Thymus (tissue), 11 donors: ENCODE measurements at regions not wholly inside any gene's neighbourhood (a gene's known extent, or its start where the extent isn't known, plus 50 kb on each side); places are given as distances from the start of the nearest gene placed in this dataset.
"Not testable (repeated sequence)": the region's sequence is repeated elsewhere in the genome, so short reads cannot be mapped to it uniquely, and the experiment has no call there.

ENCODE experiments used
- DNase-seq, 9 donors: peaks; one replicate each; pipeline ENCODE4 v3.0.0-alpha.2; 2013; ENCODE audit warnings: low spot score in 9 of 9, low read depth in 6 of 9, missing footprints in 1 of 9
- H3K27ac ChIP-seq, 2 donors: one replicate each; pipeline ENCODE4 v1.5.1; 2013; ENCODE audit warnings: control low read depth in 1 of 2, low read depth in 1 of 2, low read length in 1 of 2, mild to moderate bottlenecking in 1 of 2, moderate library complexity in 1 of 2
- H3K27me3 ChIP-seq, 2 donors: one replicate each; pipeline ENCODE4 v1.5.1; 2013; ENCODE audit warnings: low read length in 1 of 2; ENCODE audit not compliant: control insufficient read depth in 2 of 2, insufficient read depth in 1 of 2
- H3K36me3 ChIP-seq, 2 donors: one replicate each; pipeline ENCODE4 v1.5.1; 2013; ENCODE audit warnings: low read length in 1 of 2, mild to moderate bottlenecking in 1 of 2, moderate library complexity in 1 of 2; ENCODE audit not compliant: control insufficient read depth in 2 of 2, insufficient read depth in 2 of 2
- H3K4me1 ChIP-seq, 2 donors: one replicate each; pipeline ENCODE4 v1.5.1; 2013; ENCODE audit warnings: low read length in 2 of 2; ENCODE audit not compliant: control insufficient read depth in 2 of 2, insufficient read depth in 2 of 2
- H3K4me3 ChIP-seq, 2 donors: one replicate each; pipeline ENCODE4 v1.5.1; 2013; ENCODE audit warnings: low read length in 2 of 2, control low read depth in 1 of 2, mild to moderate bottlenecking in 1 of 2
- H3K9me3 ChIP-seq, 2 donors: one replicate each; pipeline ENCODE4 v1.5.1; 2013; ENCODE audit warnings: low read length in 1 of 2, mild to moderate bottlenecking in 1 of 2; ENCODE audit not compliant: control insufficient read depth in 2 of 2, insufficient read depth in 1 of 2
- WGBS: extraction: QIAGEN DNeasy Blood & Tissue Kit; methylation state at CpG from one replicate; pipeline ENCODE4 v1.1.7; 2013; 5-methylcytosine and 5-hydroxymethylcytosine counted together
- donor health status: healthy.

GRCh38 chr7:26078437-26079336 is 73.3 kb upstream of the NFE2L3 start:
- Histone ChIP-seq H3K4me1 (peaks cover 0 to 11% of the 10 kb centered on the region in 2 donors), H3K27me3 (peaks cover 0 to 2% of the 10 kb centered on the region in 2 donors), H3K36me3 (no peaks in the 10 kb centered on the region), H3K9me3 (no peaks in the 10 kb centered on the region), H3K27ac (no peak overlapping the region), H3K4me3 (no peak overlapping the region)
- DNase-seq = peak; percentile 56 to 93 (median 82)
- WGBS = 11% methylated on average over 19 of the region's 19 CpGs

GRCh38 chr7:26081638-26082037 is 70.4 kb upstream of the NFE2L3 start:
- Histone ChIP-seq H3K4me1 (peaks cover 0 to 11% of the 10 kb centered on the region in 2 donors), H3K27me3 (peaks cover 0 to 2% of the 10 kb centered on the region in 2 donors), H3K4me3 (no peak overlapping the region), H3K36me3 (no peaks in the 10 kb centered on the region), H3K27ac (no peak overlapping the region), H3K9me3 (no peaks in the 10 kb centered on the region)
- 51% methylated on average over 2 of the region's 2 CpGs for WGBS
- no peak for DNase-seq

GRCh38 chr7:26083113-26083512 is 68.9 kb upstream of the NFE2L3 start:
- WGBS = 90% methylated on average over 2 of the region's 2 CpGs
- peak overlapping the region in 1 of 2 donors; percentile 60 for H3K27ac ChIP-seq
- DNase-seq = no peak
- H3K4me3 ChIP-seq = no peak overlapping the region
- H3K9me3 ChIP-seq = no peaks in the 10 kb centered on the region
- no peaks in the 10 kb centered on the region for H3K36me3 ChIP-seq
- H3K27me3 ChIP-seq = peaks cover 0 to 2% of the 10 kb centered on the region in 2 donors
- peaks cover 0 to 16% of the 10 kb centered on the region in 2 donors for H3K4me1 ChIP-seq

- Histone ChIP-seq H3K36me3 (no peaks in the 10 kb centered on the region), H3K27me3 (peaks cover 0 to 2% of the 10 kb centered on the region in 2 donors), H3K27ac (peak overlapping the region in 1 of 2 donors; percentile 55), H3K9me3 (no peaks in the 10 kb centered on the region), H3K4me3 (no peak overlapping the region), H3K4me1 (peaks cover 0 to 6% of the 10 kb centered on the region in 2 donors)
- 96% methylated on average over 7 of the region's 7 CpGs for WGBS
- DNase-seq = no peak
Measured at GRCh38 chr7:26084418-26084817, 67.6 kb upstream of the NFE2L3 start.

DNA sequence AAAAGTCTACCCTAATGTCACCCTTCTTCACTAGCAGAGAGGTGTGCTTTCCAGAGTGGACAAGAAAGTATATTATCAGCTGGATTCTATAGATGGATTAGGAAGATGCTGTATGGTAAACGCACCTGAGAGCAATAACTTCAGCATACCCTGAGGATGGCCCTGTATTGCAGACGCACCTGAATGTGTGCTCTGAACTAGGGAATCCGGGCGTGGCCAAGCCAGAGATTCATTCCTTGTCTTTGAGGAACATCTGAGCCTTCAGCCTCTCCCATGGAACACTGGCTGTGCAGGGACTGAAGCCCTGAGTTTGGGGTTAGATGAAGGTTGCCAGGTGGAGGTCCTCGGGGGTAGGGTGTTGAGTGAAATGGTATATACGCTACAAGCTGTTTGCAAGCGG is 66.2 kb upstream of the NFE2L3 start:
- H3K4me3 ChIP-seq = no peak overlapping the region
- H3K9me3 ChIP-seq = no peaks in the 10 kb centered on the region
- H3K36me3 ChIP-seq = no peaks in the 10 kb centered on the region
- WGBS = 96% methylated on average over 7 of the region's 7 CpGs
- H3K27me3 ChIP-seq = peaks cover 0 to 2% of the 10 kb centered on the region in 2 donors
- no peak for DNase-seq
- H3K27ac ChIP-seq = no peak overlapping the region
- H3K4me1 ChIP-seq = peaks cover 0 to 7% of the 10 kb centered on the region in 2 donors

DNA sequence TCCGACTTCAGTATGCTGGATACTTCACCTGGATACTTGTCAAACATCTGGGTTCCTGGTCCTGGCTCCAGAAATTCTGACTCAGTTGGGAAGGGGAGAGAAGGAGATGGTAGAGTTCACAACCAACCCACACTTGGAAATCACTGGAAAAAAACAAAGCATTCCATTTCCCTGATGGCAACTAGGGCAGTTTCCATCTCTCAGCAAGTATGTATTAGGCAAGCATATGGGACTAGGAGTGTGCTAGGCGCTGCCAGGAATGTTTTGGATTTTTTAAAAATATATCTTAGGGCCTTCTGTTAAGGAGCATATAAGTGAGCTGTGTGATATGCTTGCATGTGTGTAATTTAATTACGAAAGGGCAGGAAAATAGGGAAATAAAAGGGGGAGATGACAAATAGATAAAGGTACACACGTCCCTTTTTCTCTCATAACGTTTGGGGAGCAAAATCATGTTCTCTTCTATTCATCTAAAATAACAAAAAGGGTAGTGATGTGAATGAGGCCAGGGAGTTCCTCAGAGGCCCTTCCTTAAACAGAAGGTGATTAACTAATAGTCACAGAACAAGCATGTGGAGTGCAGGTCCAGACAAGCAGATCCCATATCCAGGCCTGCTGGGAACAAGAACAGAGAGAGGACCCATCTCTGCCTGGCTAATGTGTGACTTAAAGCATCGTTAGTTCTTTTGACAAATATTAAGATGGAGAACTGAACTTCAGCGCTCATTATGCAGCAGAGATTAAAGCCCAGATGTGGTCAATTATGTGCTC is 64.5 kb upstream of the NFE2L3 start:
- peaks cover 0 to 7% of the 10 kb centered on the region in 2 donors for H3K4me1 ChIP-seq
- H3K9me3 ChIP-seq = no peaks in the 10 kb centered on the region
- H3K27ac ChIP-seq = no peak overlapping the region
- 95% methylated on average over 7 of the region's 7 CpGs for whole genome bisulfite sequencing
- no peaks in the 10 kb centered on the region for H3K36me3 ChIP-seq
- H3K27me3 ChIP-seq = peaks cover 0 to 2% of the 10 kb centered on the region in 2 donors
- H3K4me3 ChIP-seq = no peak overlapping the region
- DNase-seq = no peak

- H3K27ac ChIP-seq, H3K4me1 ChIP-seq, H3K36me3 ChIP-seq, H3K4me3 ChIP-seq, DNase-seq, H3K9me3 ChIP-seq, H3K27me3 ChIP-seq: not testable (repeated sequence)
- 64% methylated on average over 6 of the region's 6 CpGs for WGBS
Measured at GRCh38 chr7:26089469-26089868, 62.5 kb upstream of the NFE2L3 start.

DNA sequence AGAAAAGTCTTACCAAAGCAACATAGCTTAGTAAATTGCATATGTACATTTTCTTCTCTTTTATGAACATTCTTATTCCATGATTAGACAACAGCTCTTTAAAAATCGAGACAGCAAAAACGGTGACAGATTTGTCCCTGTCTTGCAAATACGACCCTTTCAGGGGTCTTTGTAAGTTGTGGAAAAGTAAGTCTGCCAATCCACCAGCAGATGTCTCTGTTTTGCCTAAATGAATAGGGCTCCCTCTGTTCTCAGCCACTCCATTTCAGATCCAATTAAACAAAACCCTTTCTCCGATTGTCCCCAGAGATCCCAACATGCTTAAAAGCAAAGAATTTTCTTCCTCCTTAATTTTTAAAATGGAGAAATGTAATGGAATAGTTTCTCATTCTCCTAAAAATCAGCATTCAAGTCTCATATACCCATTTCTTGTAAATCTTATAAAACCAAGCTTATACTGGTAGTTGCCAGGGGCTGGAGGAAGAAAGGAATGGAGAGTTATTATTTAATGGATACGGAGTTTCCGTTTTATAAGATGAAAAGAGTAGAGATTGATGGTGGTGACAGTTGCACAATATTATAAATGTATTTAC is 61.0 kb upstream of the NFE2L3 start:
- WGBS = 23% methylated on average over 6 of the region's 6 CpGs
- H3K4me3 ChIP-seq = no peak overlapping the region
- H3K27ac ChIP-seq = no peak overlapping the region
- DNase-seq = peak in 8 of 9 donors; percentile 41 to 81 (median 53)
- no peaks in the 10 kb centered on the region for H3K36me3 ChIP-seq
- H3K27me3 ChIP-seq = no peaks in the 10 kb centered on the region
- no peaks in the 10 kb centered on the region for H3K9me3 ChIP-seq
- peaks cover 0 to 7% of the 10 kb centered on the region in 2 donors for H3K4me1 ChIP-seq

- 70% methylated on average over 4 of the region's 4 CpGs for WGBS
- peaks cover 0 to 10% of the 10 kb centered on the region in 2 donors for H3K4me1 ChIP-seq
Measured at GRCh38 chr7:26091933-26092332, 60.1 kb upstream of the NFE2L3 start.

More at GRCh38 chr7:26091933-26092332, 60.1 kb upstream of the NFE2L3 start:
- Histone ChIP-seq H3K9me3 (no peaks in the 10 kb centered on the region), H3K4me3 (no peak overlapping the region), H3K27ac (no peak overlapping the region), H3K27me3 (no peaks in the 10 kb centered on the region), H3K36me3 (no peaks in the 10 kb centered on the region)
- DNase-seq = no peak
